ENCODE measurements at regions not wholly inside any gene's neighbourhood (a gene's known extent, or its start where the extent isn't known, plus 50 kb on each side); places are given as distances from the start of the nearest gene placed in this dataset.

- TF ChIP-seq CTCF (conservative IDR thresholded peaks at IDR 0.05; ENCODE audit: low read depth, low read length), result no peak
- no peak for TF ChIP-seq EZH2 (IDR thresholded peaks at IDR 0.05; ENCODE audit: borderline replicate concordance, low read depth, low read length, poor library complexity, severe bottlenecking)
Observed at GRCh38 chr3:61350782-61351309, 99.6 kb upstream of the FHIT start.

Measured in A673 (cell line).